NCI-H1048 (cell line): ENCODE measurements at regions not wholly inside any gene's neighbourhood (a gene's known extent, or its start where the extent isn't known, plus 50 kb on each side); places are given as distances from the start of the nearest gene placed in this dataset.

ENCODE experiments used
- DNase-seq: peaks from one replicate; lab custom pipeline; 2025; lab: John Stamatoyannopoulos, UW

DNA sequence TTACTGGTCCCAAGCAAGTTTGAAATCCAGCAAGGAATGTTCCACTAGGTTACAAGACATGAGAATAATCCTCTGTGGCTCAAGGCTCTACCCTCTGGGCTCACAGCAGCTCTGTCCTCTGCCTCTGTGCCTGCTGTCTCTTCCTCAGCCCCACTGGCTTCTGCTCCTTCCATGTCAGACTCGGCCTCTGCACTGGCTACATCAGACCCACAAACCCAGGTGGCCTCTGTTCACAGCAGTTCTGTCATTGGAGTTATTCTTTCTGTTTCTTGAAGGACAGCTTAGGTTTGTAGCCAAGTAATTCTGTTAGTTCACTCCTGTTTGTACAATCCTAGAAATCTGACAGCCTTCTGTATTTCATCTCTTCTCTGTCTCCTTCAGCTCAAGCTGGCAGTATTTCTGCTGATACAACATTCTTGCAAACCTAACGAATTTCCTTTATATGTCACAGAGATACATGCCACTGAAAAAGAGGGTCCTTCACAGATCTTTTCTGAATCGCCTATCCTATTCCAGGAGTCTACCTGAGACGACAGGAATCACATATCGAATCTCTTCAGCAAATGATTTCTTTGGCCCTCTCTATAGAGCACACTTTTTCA, 227.8 kb upstream of the PLSCR5 start:
- DNase-seq, result no peak

DNA sequence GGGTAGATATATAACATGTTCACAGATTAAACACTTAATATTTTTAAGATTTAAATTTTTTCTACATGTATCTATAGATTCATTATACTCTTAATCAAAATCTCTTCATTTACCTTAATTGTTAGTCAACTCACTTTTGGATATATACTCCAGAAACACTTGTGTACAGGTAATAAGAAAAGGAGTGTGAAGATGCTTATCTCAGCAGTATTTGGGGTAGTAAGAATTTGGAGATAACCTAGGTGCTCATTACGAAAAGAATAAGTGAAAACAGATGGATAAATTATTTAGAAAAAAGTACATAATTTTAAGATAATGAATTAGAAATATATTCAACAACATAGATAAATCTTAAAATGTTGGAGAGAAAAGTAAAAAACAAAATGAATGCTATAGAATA, 226.5 kb upstream of the PLSCR5 start:
- DNase-seq, result no peak

DNA sequence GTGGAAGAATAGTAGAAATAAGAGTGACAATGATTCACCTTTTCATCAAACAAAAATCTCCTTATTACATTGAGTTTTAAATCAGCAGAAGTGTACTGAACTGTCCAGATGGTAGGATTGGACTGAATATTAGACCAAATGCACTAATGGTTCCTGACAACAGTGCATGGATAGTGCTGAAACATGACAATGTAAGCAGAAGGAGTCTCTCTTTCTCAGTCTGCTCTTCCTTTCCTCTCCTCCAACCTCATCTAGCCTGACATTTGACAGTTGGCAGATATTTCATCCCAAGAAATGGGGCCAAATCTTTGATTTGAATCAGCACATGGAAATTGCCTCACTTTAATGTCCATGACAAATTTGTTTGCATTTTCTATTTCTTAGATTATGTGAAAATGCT, 225.1 kb upstream of the PLSCR5 start:
- DNase-seq, result no peak

DNA sequence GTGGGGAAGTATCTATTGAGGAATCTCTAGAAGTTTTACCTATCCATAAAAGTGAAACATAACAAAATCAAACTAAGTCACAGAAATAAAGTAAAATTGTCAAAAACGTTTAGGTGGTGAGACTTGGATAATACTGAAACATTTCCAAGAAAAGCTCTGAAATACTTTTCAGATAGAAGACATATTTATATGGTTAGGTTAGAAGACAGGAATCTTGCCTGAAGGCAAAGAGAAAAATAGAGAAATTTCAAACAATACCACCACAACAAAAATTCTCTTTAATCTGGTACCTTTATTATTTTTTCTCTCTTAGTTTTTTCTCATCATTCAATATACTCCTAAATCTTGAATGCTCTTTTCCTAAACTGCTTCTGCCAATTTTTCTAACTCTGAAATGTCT, 222.7 kb upstream of the PLSCR5 start:
- DNase-seq, result no peak

DNA sequence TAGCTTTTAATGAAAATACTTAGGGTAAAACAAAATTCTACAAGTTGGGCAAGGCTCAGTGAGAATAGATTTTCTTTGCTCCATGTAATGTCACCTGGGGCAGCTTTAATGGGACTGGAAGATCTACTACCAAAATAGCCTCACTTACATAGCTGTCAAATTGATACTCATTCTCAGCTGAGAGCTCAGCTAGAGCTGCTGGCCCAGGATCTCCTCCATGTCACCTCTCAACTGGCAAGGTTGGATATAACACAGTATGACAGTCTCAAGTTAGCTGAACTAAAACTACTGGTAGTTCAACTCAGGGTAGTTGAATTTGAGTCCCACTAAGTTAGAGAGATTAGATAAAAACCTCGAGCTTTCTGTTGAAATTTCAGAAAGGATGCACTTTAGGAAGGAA, 218.5 kb upstream of the PLSCR5 start:
- no peak for DNase-seq

DNA sequence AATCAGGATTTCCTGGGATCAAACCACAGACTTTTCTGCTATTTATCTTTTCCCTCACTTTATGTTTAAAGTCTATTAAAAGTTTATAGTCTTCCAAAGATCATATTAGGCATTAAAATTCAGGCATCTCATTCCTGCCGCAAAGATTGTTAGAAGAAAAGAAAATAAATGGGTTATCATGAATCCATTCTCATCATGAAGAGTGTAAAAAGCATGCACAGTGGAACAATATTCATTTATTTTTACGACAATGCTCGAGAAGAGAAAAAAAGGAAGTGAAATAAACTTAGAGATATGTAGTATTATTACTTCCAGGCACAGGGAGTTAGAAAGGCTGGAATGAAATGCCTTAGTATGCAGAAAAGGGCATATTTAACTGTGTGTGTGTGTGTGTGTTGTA, 213.7 kb upstream of the PLSCR5 start:
- DNase-seq, result no peak

DNA sequence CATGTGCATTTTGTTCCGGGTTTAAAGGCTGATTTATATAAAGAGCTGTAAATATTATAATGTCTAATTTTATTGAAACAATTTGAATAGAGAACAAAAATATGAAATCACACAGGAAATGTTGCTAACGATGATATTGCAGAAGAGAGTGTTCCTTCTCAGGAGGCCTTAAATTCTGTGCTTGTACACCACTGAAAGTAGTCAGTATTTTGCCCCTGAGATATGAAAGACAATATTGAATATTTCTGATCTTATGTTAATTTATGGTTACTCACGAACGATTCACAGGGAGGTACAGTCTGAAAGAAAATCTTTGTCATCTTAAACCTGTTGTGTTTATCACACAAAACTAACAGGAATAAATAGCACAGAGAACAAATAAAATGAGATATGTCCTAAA, 213.2 kb upstream of the PLSCR5 start:
- DNase-seq, result no peak

DNA sequence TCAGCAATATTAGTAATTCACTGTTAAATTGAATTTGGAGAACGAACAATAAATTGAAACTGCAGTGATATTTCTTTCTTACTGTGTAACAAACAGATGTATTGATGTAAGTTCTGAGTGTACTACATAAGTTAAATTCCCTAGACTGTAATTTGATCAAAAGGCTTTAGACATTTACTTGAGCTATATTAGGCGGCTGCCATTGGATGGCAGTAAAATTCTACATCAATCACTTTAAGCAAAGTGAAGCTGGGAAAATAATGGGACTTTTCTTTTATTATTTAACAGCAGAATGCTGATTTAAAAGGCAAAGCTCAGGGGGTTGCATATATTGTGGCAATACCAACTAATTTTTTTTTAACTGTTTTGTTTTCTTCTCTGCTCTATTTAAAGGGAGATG, 212.6 kb upstream of the PLSCR5 start:
- no peak for DNase-seq

DNA sequence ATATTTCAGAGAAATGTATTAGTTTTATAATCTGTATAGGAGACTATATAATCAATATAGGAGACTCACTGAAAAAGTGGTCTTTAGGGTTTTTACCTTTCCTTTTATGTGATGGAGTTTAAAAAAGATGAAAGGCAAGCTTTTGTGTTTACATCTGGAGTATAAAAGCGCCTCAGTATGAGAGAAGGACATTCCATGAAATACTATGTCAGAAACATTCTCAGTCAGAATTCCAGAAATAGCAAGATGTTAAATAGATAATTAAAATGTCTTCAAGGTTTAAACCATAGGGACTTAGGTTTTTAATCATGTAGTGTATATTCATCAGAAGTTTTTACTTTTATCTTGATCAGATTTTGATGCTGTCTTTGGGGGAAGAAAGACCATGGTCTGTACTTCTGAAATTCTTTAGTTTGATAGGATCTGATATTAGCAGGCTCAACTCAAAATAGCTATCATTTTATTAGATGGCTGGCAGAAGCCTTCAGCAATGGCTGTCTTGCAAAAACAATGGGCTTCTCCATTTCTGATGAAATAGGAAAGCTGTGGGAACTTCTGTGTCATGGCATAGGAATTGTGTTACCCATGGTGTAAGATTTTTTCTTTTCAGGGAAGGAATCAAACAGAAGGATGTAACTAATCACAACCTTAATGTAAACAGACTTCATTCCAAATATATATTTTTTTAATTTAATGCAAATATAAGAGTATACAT, 209.6 kb upstream of the PLSCR5 start:
- no peak for DNase-seq

DNA sequence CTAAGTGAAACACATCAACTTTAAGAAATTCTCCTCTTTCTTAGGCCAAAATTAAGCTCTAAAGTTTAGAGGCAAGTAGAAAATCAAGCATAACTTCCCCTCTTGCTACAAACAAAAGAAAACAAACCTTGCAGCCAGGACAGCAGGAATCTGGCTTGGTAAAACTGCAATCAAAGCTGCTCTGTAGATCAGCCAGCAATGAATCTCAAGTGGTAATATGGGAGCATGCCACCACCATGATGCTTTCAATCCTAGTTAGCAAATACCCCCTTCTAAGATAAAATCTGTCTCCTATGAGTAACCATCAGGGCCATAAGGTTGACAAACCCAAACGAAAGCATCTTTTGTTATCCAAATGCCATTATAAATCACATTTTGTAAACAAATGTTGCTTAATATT, 208.3 kb upstream of the PLSCR5 start:
- DNase-seq, result no peak

DNA sequence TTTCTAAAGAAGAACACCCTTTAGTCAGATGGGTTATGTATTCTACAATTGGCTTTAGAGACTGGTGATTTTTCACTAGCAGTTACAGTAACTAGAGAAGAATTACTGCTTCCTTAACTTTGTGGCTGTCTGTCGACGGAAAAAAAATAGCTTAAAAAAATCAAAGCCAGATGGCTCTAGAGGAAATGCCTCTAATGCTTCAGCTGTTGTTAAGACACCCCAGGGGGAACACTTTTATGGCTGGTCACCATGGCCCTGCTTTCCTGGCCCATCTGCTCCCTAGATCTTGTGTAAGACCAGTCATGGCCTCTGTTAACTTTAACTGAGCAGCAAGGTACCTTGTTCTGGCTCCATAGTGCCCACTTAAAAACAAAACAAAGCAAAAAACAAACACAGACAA, 198.6 kb upstream of the PLSCR5 start:
- no peak for DNase-seq

DNA sequence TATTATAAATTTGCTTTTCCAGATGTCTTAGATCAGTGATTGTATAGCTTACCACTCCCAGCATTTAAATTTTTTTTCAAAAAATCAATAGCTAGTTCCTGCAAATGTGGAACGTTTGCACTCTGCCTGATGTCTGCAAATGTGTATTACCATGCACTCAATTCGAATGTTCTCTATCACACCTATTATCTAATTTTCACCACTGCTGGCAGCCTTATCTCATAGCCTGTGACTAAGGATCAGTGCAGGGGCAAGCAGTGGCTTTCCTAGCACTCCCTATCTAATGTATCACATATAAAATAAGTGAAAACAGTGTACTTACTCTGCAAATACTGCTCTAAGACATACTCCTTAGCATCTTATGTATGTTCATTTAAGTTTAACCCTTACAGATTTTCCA, 196.3 kb upstream of the PLSCR5 start:
- no peak for DNase-seq

DNA sequence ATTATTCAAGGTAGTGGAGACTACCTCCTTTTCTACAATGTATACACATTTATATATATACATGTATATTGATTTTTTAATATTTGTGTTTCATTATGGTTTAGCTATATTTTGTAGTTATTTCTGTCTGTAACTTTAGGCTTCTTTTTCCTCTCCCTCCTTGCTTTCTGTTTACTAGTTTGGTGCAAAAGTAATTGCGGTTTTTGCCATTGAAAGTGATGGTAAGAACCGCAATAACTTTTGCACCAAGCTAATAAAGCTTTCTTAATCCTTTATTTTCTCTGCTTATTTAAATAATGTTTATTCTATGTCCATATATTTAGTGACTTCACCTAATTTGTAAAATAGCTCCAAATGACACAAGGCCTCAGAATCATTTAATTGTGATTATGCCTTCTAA, 195.3 kb upstream of the PLSCR5 start:
- no peak for DNase-seq

DNA sequence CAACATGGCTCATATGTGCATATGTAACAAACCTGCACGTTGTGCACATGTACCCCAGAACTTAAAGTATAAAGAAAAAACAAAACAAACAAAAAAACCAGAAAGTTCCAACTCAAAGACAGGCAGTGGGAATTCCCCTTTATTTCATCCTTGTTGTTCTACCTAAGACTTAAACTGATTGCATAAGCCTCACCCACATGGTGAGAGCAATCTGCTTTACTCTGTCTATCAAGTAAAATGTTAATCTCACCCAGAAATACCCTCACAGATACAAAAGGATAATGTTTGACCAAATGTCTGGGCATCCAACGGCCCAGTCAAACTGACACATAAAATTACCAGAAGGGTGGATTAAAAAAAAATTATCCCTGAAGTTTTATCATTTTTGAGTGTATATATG, 190.9 kb upstream of the PLSCR5 start:
- DNase-seq, result no peak

DNA sequence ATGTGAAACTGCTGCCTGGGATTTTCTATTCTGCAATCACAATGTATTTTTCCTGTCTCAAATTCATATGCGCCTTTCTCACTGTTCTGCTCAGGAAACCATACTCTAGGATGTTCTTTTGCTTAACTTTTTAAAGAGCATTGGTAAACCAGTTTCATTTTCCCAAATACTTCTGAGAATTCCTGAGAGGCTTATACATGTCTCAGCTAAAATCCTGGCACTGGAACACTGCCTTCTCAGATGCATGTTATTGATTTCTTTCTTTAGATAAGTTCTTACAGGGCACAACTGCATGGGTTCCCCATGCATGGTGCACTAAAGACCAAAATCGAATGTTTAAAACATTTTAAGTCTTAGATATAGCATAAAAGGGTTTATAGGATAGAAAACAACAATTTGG, 178.3 kb upstream of the PLSCR5 start:
- DNase-seq, result no peak

DNA sequence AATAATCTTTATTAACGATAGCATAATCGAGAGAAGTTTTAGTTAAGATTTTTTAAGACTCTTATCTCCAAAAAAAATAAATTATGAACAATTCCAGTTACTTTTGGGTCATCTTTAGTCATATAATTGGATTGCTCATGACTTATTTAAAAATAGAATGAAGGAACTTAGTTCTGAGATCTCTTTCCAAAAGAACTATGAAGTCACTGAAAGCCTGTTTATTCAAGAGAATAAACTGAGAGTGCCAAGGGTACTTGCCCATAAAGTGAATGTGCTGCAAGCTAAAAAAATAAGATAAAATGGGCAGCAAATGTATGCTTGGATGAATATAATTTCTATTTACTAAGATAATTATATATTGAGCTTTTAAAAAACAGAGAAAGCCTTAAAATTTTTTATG, 176.5 kb upstream of the PLSCR5 start:
- no peak for DNase-seq

DNA sequence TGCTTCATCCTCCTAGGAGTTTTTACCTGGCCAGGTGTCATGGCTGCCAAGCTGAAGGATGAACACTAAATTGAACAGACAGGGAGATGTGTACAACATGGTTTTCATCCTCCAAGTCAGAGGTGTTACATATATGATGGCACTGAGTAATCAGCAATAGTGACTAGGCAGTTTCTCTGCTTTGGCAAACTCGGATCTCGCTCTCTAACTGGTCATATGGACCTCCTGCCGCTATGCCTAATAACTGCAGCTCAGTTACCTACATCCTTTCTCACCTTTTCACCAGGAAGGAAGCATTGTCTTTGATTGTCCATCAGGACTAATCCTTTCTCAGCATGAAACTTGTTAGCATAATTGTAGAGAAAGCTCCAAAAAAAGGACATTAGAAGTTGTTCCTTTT, 175.9 kb upstream of the PLSCR5 start:
- no peak for DNase-seq

DNA sequence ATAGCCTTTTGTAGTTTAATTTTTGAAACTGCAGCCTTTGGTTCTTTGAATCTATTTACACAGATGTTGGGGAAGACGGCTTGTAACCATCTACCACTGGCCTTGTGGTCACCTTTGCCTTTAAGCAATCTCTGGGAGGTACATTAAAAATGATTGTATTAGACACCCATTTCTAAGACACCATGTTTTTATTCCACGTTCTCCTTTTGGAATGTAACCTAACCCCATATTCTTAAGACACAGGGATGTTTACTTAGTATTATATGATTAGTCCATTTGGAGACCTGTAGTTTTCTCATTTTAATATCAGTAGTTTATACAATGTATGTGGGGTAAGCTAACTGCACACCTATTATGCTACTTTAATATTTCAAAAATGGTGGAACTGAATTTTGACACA, 175.1 kb upstream of the PLSCR5 start:
- no peak for DNase-seq

DNA sequence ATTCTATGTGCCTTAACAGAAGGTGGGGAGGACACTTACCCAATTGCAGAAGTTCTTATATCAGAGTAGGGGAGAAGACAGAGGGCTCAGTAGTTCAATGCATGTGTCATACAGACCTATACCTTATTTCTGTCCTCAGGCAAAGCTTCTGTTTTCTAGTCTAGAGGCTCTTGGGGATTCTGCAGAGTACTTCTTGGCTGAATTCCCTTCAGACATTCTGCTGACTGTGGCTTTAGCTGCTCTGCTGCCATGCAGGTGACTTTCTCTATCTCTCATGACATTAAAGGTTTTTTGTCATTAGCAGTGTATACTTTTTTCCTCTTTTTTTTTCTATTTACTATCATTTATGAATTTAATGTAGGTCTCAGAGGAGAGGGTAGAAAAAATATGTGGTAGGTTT, 172.8 kb upstream of the PLSCR5 start:
- DNase-seq, result no peak

DNA sequence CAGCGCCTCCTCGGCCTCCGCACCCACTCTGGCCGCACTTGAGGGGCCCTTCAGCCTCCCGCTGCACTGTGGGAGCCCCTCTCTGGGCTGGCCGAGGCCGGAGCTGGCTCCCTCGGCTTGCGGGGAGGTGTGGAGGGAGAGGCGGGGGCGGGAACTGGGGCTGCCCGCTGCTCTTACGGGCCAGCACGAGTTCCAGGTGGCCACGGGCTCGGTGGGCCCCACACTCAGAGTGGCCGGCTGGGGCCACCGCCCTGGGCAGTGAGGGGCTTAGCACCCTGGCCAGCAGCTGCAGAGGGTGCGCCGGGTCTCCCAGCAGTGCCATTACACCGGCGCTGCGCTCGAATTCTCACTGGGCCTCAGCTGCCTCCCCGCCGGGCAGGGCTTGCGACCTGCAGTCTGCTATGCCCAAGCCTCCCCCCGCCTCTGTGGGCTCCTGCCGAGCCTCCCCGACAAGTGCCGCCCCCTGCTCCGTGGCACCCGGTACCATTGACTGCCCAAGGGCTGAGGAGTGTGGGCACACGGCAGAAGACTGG, 167.1 kb upstream of the PLSCR5 start:
- DNase-seq, result no peak

DNA sequence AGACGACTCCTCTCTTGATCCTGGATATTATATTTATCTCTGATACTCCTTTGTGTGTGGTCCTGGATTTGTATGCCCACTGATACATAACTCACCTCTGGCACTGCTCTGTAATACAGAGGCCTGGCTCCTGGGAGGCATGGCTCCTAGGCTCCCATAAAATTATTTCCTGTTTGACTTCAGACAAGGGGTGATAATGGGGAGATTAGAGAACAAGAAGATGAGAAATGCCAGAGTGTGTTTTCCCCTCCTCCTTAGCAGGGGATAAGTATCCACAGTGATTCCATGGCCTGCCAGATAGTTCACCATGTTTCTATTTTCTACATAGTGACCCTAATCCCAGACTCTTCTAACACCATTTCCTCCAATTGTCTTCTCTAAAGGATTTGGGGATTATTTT, 165.7 kb upstream of the PLSCR5 start:
- DNase-seq, result no peak

DNA sequence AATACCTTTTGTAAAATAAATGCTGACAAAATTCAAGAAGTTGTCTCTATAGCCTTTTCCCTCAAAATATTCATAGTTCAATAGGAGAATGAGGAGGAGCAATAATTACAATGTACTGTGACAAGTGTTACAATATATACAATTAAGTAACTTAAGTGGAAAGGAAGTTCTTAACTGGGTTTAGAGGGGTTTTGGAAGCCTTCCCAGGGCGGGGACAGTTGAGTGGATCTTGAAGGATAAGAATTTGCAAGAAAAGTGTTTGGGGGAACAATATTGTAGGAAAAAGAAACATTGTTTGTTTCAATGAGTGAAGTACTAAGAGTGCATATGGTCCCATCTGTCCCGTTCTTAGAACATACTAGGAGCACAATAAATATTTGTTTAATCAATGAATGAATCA, 165.2 kb upstream of the PLSCR5 start:
- DNase-seq, result no peak

DNA sequence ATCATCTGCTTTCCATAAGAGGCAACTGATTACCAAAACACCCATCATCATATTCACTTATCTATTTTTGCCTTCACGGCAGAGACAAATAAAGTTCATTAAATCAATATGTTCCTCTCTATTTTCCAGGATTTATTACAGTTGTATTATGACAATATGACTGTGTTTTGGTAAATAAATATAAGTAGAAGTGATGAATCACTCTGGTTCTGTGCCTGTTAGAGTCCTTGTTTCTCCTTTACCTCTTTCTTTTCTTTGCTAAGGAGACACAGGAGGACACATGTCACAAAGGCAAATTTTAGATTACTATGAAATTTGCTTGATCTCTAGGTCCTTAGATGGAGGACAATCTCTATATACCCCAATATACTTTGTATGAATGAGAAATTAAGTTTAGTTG, 152.6 kb upstream of the PLSCR5 start:
- DNase-seq, result no peak

DNA sequence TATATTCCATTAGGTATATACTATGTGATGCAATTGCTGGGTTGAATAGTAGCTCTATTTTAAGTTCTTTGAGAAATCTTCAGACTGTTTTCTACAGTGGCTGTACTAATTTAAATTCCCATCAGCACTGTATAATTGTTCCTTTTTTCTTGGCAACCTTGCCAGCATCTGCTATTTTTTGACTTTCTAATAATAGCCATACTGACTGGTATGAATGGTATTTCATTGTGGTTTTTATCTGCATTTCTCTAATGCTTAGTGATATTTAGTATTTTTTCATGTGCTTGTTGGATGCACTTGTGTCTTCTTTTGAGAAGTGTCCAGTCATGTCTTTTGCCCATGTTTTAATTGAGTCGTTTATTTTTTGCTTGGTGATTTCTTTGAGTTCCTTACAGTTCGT, 145.1 kb upstream of the PLSCR5 start:
- DNase-seq, result no peak
